HG03025 (cell line): ENCODE measurements at regions not wholly inside any gene's neighbourhood (a gene's known extent, or its start where the extent isn't known, plus 50 kb on each side); places are given as distances from the start of the nearest gene placed in this dataset.

Experiments
- ATAC-seq: cut with Tn5 transposase; IDR thresholded peaks from one replicate; pipeline ENCODE4 v1.9.1; 2021; ENCODE audit warnings: mild to moderate bottlenecking, moderate library complexity; ENCODE audit not compliant: unreplicated experiment, low FRiP score

GRCh38 chr14:82112210-82112839, 578.7 kb upstream of the SEL1L start:
- no peak for ATAC-seq

- ATAC-seq, result no peak
These were observed 579.4 kb upstream of the SEL1L start for GRCh38 chr14:82113007-82113406.

- ATAC-seq, result no peak
These were observed 580.1 kb upstream of the SEL1L start for GRCh38 chr14:82113710-82114109.

GRCh38 chr14:82116721-82117120, 583.1 kb upstream of the SEL1L start:
- no peak for ATAC-seq

GRCh38 chr14:82122655-82123054, 589.0 kb upstream of the SEL1L start:
- no peak for ATAC-seq

- ATAC-seq, result no peak
These were observed 590.9 kb upstream of the SEL1L start for GRCh38 chr14:82124511-82124910.

GRCh38 chr14:82126006-82126405, 592.4 kb upstream of the SEL1L start:
- no peak for ATAC-seq

- no peak for ATAC-seq
These were observed 600.8 kb upstream of the SEL1L start for GRCh38 chr14:82134411-82134810.

- ATAC-seq, result no peak
These were observed 604.8 kb upstream of the SEL1L start for GRCh38 chr14:82138431-82138830.

GRCh38 chr14:82146846-82147245, 613.2 kb upstream of the SEL1L start:
- ATAC-seq, result no peak

GRCh38 chr14:82153689-82154088, 620.0 kb upstream of the SEL1L start:
- ATAC-seq, result no peak

GRCh38 chr14:82159624-82160023, 626.0 kb upstream of the SEL1L start:
- ATAC-seq, result no peak

GRCh38 chr14:82180139-82180538, 646.5 kb upstream of the SEL1L start:
- no peak for ATAC-seq

GRCh38 chr14:82182646-82183045, 649.0 kb upstream of the SEL1L start:
- no peak for ATAC-seq

GRCh38 chr14:82190742-82191141, 657.1 kb upstream of the SEL1L start:
- no peak for ATAC-seq

GRCh38 chr14:82192387-82192786, 658.7 kb upstream of the SEL1L start:
- no peak for ATAC-seq

- no peak for ATAC-seq
These were observed 689.6 kb upstream of the SEL1L start for GRCh38 chr14:82223276-82223675.

GRCh38 chr14:82224610-82225009, 691.0 kb upstream of the SEL1L start:
- ATAC-seq, result no peak

GRCh38 chr14:82230748-82231147, 697.1 kb upstream of the SEL1L start:
- ATAC-seq, result no peak

GRCh38 chr14:82238649-82239048, 705.0 kb upstream of the SEL1L start:
- no peak for ATAC-seq

GRCh38 chr14:82239223-82239622, 705.6 kb upstream of the SEL1L start:
- ATAC-seq, result no peak

GRCh38 chr14:82244791-82245190, 711.1 kb upstream of the SEL1L start:
- no peak for ATAC-seq

- no peak for ATAC-seq
These were observed 717.8 kb upstream of the SEL1L start for GRCh38 chr14:82251494-82251893.
